Caco-2 (cell line): ENCODE measurements at regions not wholly inside any gene's neighbourhood (a gene's known extent, or its start where the extent isn't known, plus 50 kb on each side); places are given as distances from the start of the nearest gene placed in this dataset.

ENCODE experiments used
- BruUV-seq: library from RNA; stranded (reverse); fragments of 400-500 nt; replicated peaks from 2 replicates; lab custom pipeline; 2021; lab: Mats Ljungman, UMichigan
- CTCF ChIA-PET: fragments of 300-600 bp; sonication (Branson Sonifier 250); formaldehyde crosslinking; loops from one replicate; lab custom pipeline; 2022; ENCODE audit warnings: antibody characterized with exemption; lab: Charles Lee
- POLR2A ChIA-PET: fragments of 300-600 bp; sonication (Branson Sonifier 250); formaldehyde crosslinking; loops from one replicate; lab custom pipeline; 2022; ENCODE audit warnings: antibody characterized with exemption; lab: Charles Lee
- DNase-seq, 2 experiments: peaks; one replicate each; pipeline versions ENCODE4 v3.0.0 to v3.0.0-alpha.2; 2020 to 2022
- H3K27me3 ChIP-seq: replicated peaks from 2 replicates; pipeline ENCODE4 v1.6.0; 2011; ENCODE audit warnings: low read length; ENCODE audit not compliant: control insufficient read depth, insufficient read depth
- H3K36me3 ChIP-seq: 2 replicates; pipeline ENCODE4 v1.5.1; 2011; ENCODE audit warnings: low read length; ENCODE audit not compliant: control insufficient read depth, insufficient read depth
- H3K4me1 ChIP-seq: fragments of 250-450 bp; sonication (Bioruptor Pico); 2 replicates; pipeline ENCODE4 v1.5.1; 2020; ENCODE audit warnings: mild to moderate bottlenecking
- H3K4me3 ChIP-seq: 2 replicates; pipeline ENCODE4 v1.5.1; 2011; ENCODE audit warnings: low read depth, mild to moderate bottlenecking, control low read depth, low read length
- H3K9me3 ChIP-seq: fragments of 250-450 bp; sonication (Bioruptor Pico); 2 replicates; pipeline ENCODE4 v1.5.1; 2020; ENCODE audit warnings: mild to moderate bottlenecking, moderate library complexity
- H3K27ac Mint-ChIP-seq: one replicate; pipeline ENCODE4 v1.8.0; 2022; ENCODE audit warnings: mixed read lengths; ENCODE audit not compliant: unreplicated experiment
- H3K27me3 Mint-ChIP-seq: one replicate; pipeline ENCODE4 v1.8.0; 2022; ENCODE audit warnings: mixed read lengths; ENCODE audit not compliant: insufficient read depth, unreplicated experiment
- H3K36me3 Mint-ChIP-seq: one replicate; pipeline ENCODE4 v1.8.0; 2022; ENCODE audit warnings: mild to moderate bottlenecking, mixed read lengths; ENCODE audit not compliant: insufficient read depth, unreplicated experiment
- H3K4me1 Mint-ChIP-seq: one replicate; pipeline ENCODE4 v1.8.0; 2022; ENCODE audit warnings: low read depth, mixed read lengths; ENCODE audit not compliant: unreplicated experiment
- H3K4me3 Mint-ChIP-seq: one replicate; pipeline ENCODE4 v1.8.0; 2022; ENCODE audit warnings: mild to moderate bottlenecking, moderate library complexity, mixed read lengths; ENCODE audit not compliant: unreplicated experiment
- H3K9me3 Mint-ChIP-seq: one replicate; pipeline ENCODE4 v1.8.0; 2022; ENCODE audit warnings: mixed read lengths; ENCODE audit not compliant: unreplicated experiment
- intact Hi-C: fragments of 100-400 bp; cut with micrococcal nuclease; formaldehyde crosslinking; loops from one replicate; pipeline ENCODE4 v1.10.0; 2022; ENCODE audit not compliant: unreplicated experiment
- TF ChIP-seq, protein P1 (sequence below), 2 experiments: fragments of 200-600 bp in 1 of 2; IDR thresholded peaks; 1 replicate in 1 of 2; 2 replicates in 1 of 2; pipeline versions ENCODE4 v1.5.1 to v1.8.0; 2011 to 2022; ENCODE audit warnings: antibody characterized with exemption in 1 of 2, control low read depth in 1 of 2, inconsistent platforms in 1 of 2, low read depth in 1 of 2, low read length in 1 of 2, mild to moderate bottlenecking in 1 of 2, moderate library complexity in 1 of 2; ENCODE audit not compliant: insufficient read depth in 1 of 2, severe bottlenecking in 1 of 2, unreplicated experiment in 1 of 2

DNA sequence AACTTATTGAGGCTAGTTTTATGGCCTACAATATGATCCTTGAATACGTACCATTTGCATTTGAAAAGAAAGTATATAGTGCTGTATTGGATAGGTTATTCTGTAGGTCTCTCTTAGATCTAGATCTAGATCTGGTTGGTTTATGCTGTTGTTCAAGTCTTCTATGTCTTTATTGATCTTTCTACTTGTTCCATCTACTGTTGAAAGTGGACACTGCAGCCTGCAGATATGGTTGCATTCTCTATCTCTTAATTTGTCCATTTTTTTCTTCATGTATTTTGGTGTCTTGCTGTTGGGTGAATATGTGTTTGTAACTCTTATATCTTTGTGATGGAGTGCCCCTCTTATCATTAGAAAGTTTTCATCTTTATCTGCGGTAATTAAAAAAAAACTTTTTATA is 139.4 kb upstream of the PCDH15 start:
- DNase-seq, result no peak
- Mint-ChIP-seq H3K4me3 (no peak overlapping the region), H3K4me1 (no peaks in the 10 kb centered on the region), H3K27ac (no peak overlapping the region), H3K36me3 (no peaks in the 10 kb centered on the region), H3K9me3 (no peaks in the 10 kb centered on the region), H3K27me3 (no peaks in the 10 kb centered on the region)
- ChIA-PET POLR2A (no interaction called here), CTCF (no interaction called here)
- no peaks in the 10 kb centered on the region for H3K4me1 ChIP-seq
- no peak overlapping the region for H3K4me3 ChIP-seq
- no peaks in the 10 kb centered on the region for H3K36me3 ChIP-seq
- TF ChIP-seq, protein P1, sequence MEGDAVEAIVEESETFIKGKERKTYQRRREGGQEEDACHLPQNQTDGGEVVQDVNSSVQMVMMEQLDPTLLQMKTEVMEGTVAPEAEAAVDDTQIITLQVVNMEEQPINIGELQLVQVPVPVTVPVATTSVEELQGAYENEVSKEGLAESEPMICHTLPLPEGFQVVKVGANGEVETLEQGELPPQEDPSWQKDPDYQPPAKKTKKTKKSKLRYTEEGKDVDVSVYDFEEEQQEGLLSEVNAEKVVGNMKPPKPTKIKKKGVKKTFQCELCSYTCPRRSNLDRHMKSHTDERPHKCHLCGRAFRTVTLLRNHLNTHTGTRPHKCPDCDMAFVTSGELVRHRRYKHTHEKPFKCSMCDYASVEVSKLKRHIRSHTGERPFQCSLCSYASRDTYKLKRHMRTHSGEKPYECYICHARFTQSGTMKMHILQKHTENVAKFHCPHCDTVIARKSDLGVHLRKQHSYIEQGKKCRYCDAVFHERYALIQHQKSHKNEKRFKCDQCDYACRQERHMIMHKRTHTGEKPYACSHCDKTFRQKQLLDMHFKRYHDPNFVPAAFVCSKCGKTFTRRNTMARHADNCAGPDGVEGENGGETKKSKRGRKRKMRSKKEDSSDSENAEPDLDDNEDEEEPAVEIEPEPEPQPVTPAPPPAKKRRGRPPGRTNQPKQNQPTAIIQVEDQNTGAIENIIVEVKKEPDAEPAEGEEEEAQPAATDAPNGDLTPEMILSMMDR (IDR thresholded peaks at IDR 0.05; ENCODE audit: insufficient read depth in 1 of 2, low read depth in 1 of 2, low read length in 1 of 2, severe bottlenecking in 1 of 2, unreplicated experiment in 1 of 2), result no peak
- no TSS peak for BruUV-seq
- no peaks in the 10 kb centered on the region for H3K9me3 ChIP-seq
- H3K27me3 ChIP-seq, result no peaks in the 10 kb centered on the region
- intact Hi-C loops, result no loop called here

- no peaks in the 10 kb centered on the region for H3K4me1 Mint-ChIP-seq
- H3K36me3 ChIP-seq, result no peaks in the 10 kb centered on the region
- H3K9me3 ChIP-seq, result 0 out of 2 replicates have a peak, but pooled peaks cover 4% of the 10 kb centered on the region
- DNase-seq, result no peak
- ChIA-PET CTCF (no interaction called here), POLR2A (no interaction called here)
- H3K36me3 Mint-ChIP-seq, result no peaks in the 10 kb centered on the region
- no peak overlapping the region for H3K4me3 ChIP-seq
- BruUV-seq, result no TSS peak
- no peak overlapping the region for H3K4me3 Mint-ChIP-seq
- intact Hi-C loops, result no loop called here
- H3K27ac Mint-ChIP-seq, result no peak overlapping the region
- TF ChIP-seq, protein P1 (IDR thresholded peaks at IDR 0.05; ENCODE audit: insufficient read depth in 1 of 2, low read depth in 1 of 2, low read length in 1 of 2, severe bottlenecking in 1 of 2, unreplicated experiment in 1 of 2), result no peak
- no peaks in the 10 kb centered on the region for H3K4me1 ChIP-seq
- no peaks in the 10 kb centered on the region for H3K27me3 ChIP-seq
- H3K27me3 Mint-ChIP-seq, result no peaks in the 10 kb centered on the region
- peaks cover 27% of the 10 kb centered on the region for H3K9me3 Mint-ChIP-seq
These were observed 113.0 kb upstream of the PCDH15 start for GRCh38 chr10:54914049-54914448.

DNA sequence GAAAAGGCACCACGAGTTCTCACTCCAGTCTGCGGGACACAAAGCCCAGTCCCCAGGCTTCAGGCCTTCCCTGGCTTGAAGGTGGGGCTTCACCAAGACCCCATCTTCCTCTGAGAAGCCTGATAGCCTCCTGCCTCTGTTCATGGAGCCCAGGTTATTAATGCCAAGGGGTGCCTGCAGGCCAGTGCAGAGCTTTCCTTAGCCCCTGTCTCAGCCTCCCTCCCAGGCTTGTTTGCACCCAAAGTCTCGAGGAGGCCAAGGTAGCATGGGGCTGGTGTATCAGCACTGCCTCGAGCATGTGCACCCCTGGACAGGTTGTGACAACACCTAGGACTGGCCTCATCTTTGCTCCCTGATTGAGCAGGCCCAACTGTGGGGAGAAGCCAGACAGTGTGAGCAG is 108.1 kb upstream of the PCDH15 start:
- H3K4me1 ChIP-seq, result no peaks in the 10 kb centered on the region
- 0 out of 2 replicates have a peak, but pooled peaks cover 4% of the 10 kb centered on the region for H3K9me3 ChIP-seq
- POLR2A ChIA-PET, result no interaction called here
- no peaks in the 10 kb centered on the region for H3K27me3 Mint-ChIP-seq
- no peaks in the 10 kb centered on the region for H3K27me3 ChIP-seq
- no peak overlapping the region for H3K4me3 ChIP-seq
- peaks cover 27% of the 10 kb centered on the region for H3K9me3 Mint-ChIP-seq
- TF ChIP-seq, protein P1 (IDR thresholded peaks at IDR 0.05; ENCODE audit: insufficient read depth in 1 of 2, low read depth in 1 of 2, low read length in 1 of 2, severe bottlenecking in 1 of 2, unreplicated experiment in 1 of 2), result no peak
- intact Hi-C loops, result no loop called here
- no peak overlapping the region for H3K27ac Mint-ChIP-seq
- H3K4me3 Mint-ChIP-seq, result no peak overlapping the region
- DNase-seq, result no peak
- BruUV-seq, result no TSS peak
- CTCF ChIA-PET, result no interaction called here
- H3K36me3 ChIP-seq, result no peaks in the 10 kb centered on the region
- no peaks in the 10 kb centered on the region for H3K36me3 Mint-ChIP-seq
- no peaks in the 10 kb centered on the region for H3K4me1 Mint-ChIP-seq
